ENCODE measurements at regions not wholly inside any gene's neighbourhood (a gene's known extent, or its start where the extent isn't known, plus 50 kb on each side); places are given as distances from the start of the nearest gene placed in this dataset.

DNA sequence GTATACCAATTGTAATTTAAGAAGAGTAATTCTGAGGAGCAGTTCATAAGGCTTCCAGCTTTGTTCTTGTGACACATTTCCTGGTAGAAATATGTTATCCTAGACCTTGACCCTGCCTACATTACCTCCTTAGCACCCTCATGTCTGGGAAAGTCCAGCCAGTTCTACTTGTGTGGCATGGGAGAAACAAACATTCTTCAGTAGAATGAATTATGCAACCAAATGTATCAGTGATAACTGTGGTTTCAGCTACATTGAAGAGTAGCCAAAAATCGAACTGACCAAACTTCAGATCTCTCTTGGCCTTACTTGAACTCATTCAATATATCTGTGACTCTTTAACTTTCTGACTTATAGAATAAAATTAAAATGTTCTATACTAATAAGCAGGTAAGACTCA lies 308.1 kb upstream of the LYPLAL1 start:
- ChIA-PET CTCF (no interaction called here), POLR2A (no interaction called here)
- H3K36me3 Mint-ChIP-seq = no peaks in the 10 kb centered on the region
- H3K4me1 Mint-ChIP-seq = no peaks in the 10 kb centered on the region
- no peak overlapping the region for H3K27ac Mint-ChIP-seq
- H3K9me3 Mint-ChIP-seq = peaks cover 0 to 4% (median 0%) of the 10 kb centered on the region in 5 donors
- DNase-seq = no peak
- H3K9me3 ChIP-seq (ENCODE audit: low read length) = no peaks in the 10 kb centered on the region
- H3K27me3 Mint-ChIP-seq = no peaks in the 10 kb centered on the region
- no peaks in the 10 kb centered on the region for H3K27me3 ChIP-seq (ENCODE audit: insufficient read depth, low read length, poor library complexity, severe bottlenecking)
- H3K4me3 Mint-ChIP-seq = no peak overlapping the region
- H3K27ac ChIP-seq (ENCODE audit: low read depth, low read length) = no peak overlapping the region
- H3K36me3 ChIP-seq (ENCODE audit: insufficient read depth, low read length) = no peaks in the 10 kb centered on the region
- no peak overlapping the region for H3K4me3 ChIP-seq (ENCODE audit: low read length)
- no peaks in the 10 kb centered on the region for H3K4me1 ChIP-seq (ENCODE audit: insufficient read depth, low read length)

DNA sequence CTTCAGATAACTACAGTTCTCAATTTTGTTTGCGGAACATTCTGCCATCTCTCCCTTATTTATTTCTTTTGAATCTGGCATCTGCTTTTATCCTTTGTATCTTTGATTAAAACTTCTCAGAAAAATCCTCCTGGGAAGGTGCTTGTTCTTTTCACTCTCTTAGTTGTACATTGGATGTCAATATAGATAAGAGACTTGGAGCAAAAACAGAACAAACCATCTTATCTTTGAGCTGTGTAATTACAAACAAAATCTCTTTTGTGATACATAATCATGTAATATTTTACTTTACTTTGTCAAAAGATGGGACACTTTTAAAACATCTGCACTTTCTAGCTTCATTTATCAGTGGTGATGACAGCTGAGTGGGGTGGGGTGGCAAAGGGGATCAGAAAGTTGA lies 307.2 kb upstream of the LYPLAL1 start:
- H3K4me1 ChIP-seq (ENCODE audit: insufficient read depth, low read length) = no peaks in the 10 kb centered on the region
- Mint-ChIP-seq H3K4me1 (no peaks in the 10 kb centered on the region), H3K27ac (no peak overlapping the region), H3K27me3 (no peaks in the 10 kb centered on the region), H3K4me3 (no peak overlapping the region), H3K36me3 (no peaks in the 10 kb centered on the region), H3K9me3 (peaks cover 0 to 4% (median 0%) of the 10 kb centered on the region in 5 donors)
- no peak overlapping the region for H3K27ac ChIP-seq (ENCODE audit: low read depth, low read length)
- no peak overlapping the region for H3K4me3 ChIP-seq (ENCODE audit: low read length)
- no peaks in the 10 kb centered on the region for H3K27me3 ChIP-seq (ENCODE audit: insufficient read depth, low read length, poor library complexity, severe bottlenecking)
- no peaks in the 10 kb centered on the region for H3K36me3 ChIP-seq (ENCODE audit: insufficient read depth, low read length)
- H3K9me3 ChIP-seq (ENCODE audit: low read length) = no peaks in the 10 kb centered on the region
- DNase-seq = no peak
- ChIA-PET POLR2A (no interaction called here), CTCF (no interaction called here)

DNA sequence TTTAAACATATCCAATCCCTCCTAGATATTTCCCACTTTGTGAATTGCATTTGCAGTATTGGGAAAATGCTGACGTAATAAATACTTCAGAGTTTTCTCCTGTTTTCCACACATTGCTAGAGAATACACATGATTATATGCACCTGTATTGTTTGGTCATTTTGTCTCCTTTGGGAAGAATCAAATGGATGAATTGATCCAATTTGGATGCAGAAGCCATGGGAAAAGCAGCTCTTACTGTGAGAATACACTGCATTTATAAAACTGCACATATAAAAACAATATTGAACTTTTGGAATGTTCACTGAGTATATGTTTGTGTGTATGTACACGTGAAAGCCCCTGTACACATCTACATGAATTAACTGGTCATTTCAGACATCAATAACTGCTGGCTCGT lies 306.6 kb upstream of the LYPLAL1 start:
- H3K4me3 Mint-ChIP-seq = no peak overlapping the region
- CTCF ChIA-PET = no interaction called here
- H3K36me3 Mint-ChIP-seq = no peaks in the 10 kb centered on the region
- H3K4me1 Mint-ChIP-seq = no peaks in the 10 kb centered on the region
- H3K4me1 ChIP-seq (ENCODE audit: insufficient read depth, low read length) = no peaks in the 10 kb centered on the region
- peaks cover 0 to 4% (median 0%) of the 10 kb centered on the region in 5 donors for H3K9me3 Mint-ChIP-seq
- POLR2A ChIA-PET = no interaction called here
- no peaks in the 10 kb centered on the region for H3K27me3 ChIP-seq (ENCODE audit: insufficient read depth, low read length, poor library complexity, severe bottlenecking)
- no peaks in the 10 kb centered on the region for H3K27me3 Mint-ChIP-seq
- H3K27ac Mint-ChIP-seq = no peak overlapping the region
- H3K27ac ChIP-seq (ENCODE audit: low read depth, low read length) = no peak overlapping the region
- DNase-seq = no peak
- H3K4me3 ChIP-seq (ENCODE audit: low read length) = no peak overlapping the region
- no peaks in the 10 kb centered on the region for H3K36me3 ChIP-seq (ENCODE audit: insufficient read depth, low read length)
- H3K9me3 ChIP-seq (ENCODE audit: low read length) = no peaks in the 10 kb centered on the region

DNA sequence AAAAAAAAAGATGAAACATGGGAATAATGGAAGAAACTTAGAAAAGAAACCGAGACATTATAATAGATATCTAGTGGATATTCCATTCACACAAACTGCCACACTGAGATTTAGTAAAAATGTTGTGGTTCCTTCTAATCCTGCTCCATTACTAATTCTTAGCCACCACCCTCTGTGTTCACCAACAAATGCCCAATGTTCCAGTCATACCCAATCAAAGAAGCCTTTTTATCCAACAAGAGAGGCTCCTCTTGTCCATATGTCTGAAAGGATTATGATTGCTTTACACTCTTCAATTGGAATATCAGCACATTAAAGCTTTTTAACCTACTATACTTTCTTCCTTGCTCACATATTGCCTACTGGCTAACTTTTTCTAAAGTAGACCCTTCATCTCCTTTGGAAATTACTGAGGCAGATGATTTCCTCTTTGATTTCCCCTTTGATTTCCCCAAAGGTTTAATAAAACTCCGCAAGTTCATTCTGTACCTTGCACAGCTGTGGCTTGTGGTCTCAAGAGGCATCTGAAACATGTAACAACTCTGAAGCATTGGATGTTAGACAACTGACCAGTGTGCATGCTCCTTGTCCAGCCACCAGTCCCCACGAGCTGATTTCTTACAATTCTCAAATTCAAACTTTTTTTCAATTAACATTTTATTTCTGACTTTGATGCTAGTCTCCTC lies 305.6 kb upstream of the LYPLAL1 start:
- no peaks in the 10 kb centered on the region for H3K9me3 ChIP-seq (ENCODE audit: low read length)
- Mint-ChIP-seq H3K36me3 (no peaks in the 10 kb centered on the region), H3K27ac (no peak overlapping the region), H3K9me3 (peaks cover 0 to 8% (median 2%) of the 10 kb centered on the region in 5 donors), H3K4me1 (no peaks in the 10 kb centered on the region), H3K27me3 (no peaks in the 10 kb centered on the region), H3K4me3 (no peak overlapping the region)
- no peaks in the 10 kb centered on the region for H3K36me3 ChIP-seq (ENCODE audit: insufficient read depth, low read length)
- H3K4me1 ChIP-seq (ENCODE audit: insufficient read depth, low read length) = no peaks in the 10 kb centered on the region
- POLR2A ChIA-PET = no interaction called here
- no peak for DNase-seq
- H3K27me3 ChIP-seq (ENCODE audit: insufficient read depth, low read length, poor library complexity, severe bottlenecking) = no peaks in the 10 kb centered on the region
- CTCF ChIA-PET = no interaction called here
- H3K4me3 ChIP-seq (ENCODE audit: low read length) = no peak overlapping the region
- no peak overlapping the region for H3K27ac ChIP-seq (ENCODE audit: low read depth, low read length)

DNA sequence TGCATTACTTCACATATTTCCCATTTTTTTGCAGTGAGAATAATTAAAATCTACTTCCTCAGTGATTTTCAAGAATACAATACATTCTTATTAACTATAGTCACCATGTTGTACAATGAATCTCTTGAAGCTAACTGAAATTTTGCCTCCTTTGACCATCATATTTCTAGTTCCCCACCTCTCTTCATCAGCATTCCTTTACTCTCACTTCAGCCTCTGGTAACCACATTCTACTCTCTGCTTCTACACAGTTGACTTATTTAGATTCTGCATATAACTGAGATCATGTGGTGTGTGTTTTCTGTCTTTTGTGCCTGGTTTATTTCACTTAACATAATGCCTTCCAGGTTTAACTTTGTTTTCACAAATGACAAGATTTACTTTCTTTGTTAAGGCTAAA lies 304.4 kb upstream of the LYPLAL1 start:
- H3K4me3 Mint-ChIP-seq = no peak overlapping the region
- H3K4me1 ChIP-seq (ENCODE audit: insufficient read depth, low read length) = no peaks in the 10 kb centered on the region
- ChIA-PET CTCF (no interaction called here), POLR2A (no interaction called here)
- no peak overlapping the region for H3K27ac ChIP-seq (ENCODE audit: low read depth, low read length)
- no peaks in the 10 kb centered on the region for H3K9me3 ChIP-seq (ENCODE audit: low read length)
- no peak overlapping the region for H3K27ac Mint-ChIP-seq
- no peaks in the 10 kb centered on the region for H3K27me3 Mint-ChIP-seq
- H3K36me3 Mint-ChIP-seq = no peaks in the 10 kb centered on the region
- H3K36me3 ChIP-seq (ENCODE audit: insufficient read depth, low read length) = no peaks in the 10 kb centered on the region
- H3K9me3 Mint-ChIP-seq = peaks cover 0 to 8% (median 3%) of the 10 kb centered on the region in 5 donors
- H3K4me3 ChIP-seq (ENCODE audit: low read length) = no peak overlapping the region
- H3K27me3 ChIP-seq (ENCODE audit: insufficient read depth, low read length, poor library complexity, severe bottlenecking) = no peaks in the 10 kb centered on the region
- H3K4me1 Mint-ChIP-seq = no peaks in the 10 kb centered on the region
- no peak for DNase-seq

DNA sequence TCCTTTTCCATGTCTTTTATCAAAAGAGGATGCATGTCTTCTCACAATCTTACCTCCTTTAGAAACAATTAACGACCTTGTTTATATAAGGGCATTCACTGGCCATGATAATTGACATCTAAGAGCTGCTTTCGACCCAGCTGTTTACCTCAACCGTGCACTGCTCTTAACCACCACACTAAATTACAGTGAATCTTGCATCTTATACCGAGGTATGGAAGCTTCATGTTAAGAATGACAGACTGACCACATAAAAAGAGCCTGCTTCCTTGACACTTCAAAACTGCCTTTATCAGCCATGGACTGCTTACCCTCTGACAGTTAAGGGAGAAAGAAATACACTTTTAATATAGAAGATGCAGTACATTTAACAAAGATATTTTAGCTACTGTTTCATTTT lies 301.7 kb upstream of the LYPLAL1 start:
- no peaks in the 10 kb centered on the region for H3K36me3 Mint-ChIP-seq
- ChIA-PET CTCF (no interaction called here), POLR2A (no interaction called here)
- H3K4me3 Mint-ChIP-seq = no peak overlapping the region
- peaks cover 0 to 8% (median 4%) of the 10 kb centered on the region in 5 donors for H3K9me3 Mint-ChIP-seq
- no peaks in the 10 kb centered on the region for H3K4me1 Mint-ChIP-seq
- Histone ChIP-seq H3K27me3 (ENCODE audit: insufficient read depth, low read length, poor library complexity, severe bottlenecking) (no peaks in the 10 kb centered on the region), H3K4me1 (ENCODE audit: insufficient read depth, low read length) (no peaks in the 10 kb centered on the region), H3K9me3 (ENCODE audit: low read length) (no peaks in the 10 kb centered on the region), H3K4me3 (ENCODE audit: low read length) (no peak overlapping the region), H3K27ac (ENCODE audit: low read depth, low read length) (no peak overlapping the region), H3K36me3 (ENCODE audit: insufficient read depth, low read length) (no peaks in the 10 kb centered on the region)
- no peak for DNase-seq
- no peak overlapping the region for H3K27ac Mint-ChIP-seq
- H3K27me3 Mint-ChIP-seq = no peaks in the 10 kb centered on the region

DNA sequence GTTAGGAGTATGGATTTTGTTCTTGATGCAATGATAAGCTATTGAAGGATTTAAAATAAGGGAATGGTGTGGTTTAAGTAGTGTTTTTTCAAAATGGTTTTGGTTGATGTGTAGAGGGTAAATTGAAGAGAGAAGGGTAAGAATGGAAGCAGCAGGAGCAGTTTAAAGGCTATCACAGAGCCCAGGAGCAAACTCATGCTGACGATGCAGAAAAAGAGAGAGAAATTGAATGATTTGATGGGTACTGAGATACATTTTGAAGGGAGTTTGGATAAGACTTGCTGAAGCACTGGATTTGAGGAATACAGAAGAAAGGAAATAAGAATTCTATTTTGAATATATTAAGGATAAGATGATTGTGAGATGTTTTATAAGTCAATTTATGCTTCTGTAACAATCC lies 300.8 kb upstream of the LYPLAL1 start:
- H3K9me3 ChIP-seq (ENCODE audit: low read length) = no peaks in the 10 kb centered on the region

DNA sequence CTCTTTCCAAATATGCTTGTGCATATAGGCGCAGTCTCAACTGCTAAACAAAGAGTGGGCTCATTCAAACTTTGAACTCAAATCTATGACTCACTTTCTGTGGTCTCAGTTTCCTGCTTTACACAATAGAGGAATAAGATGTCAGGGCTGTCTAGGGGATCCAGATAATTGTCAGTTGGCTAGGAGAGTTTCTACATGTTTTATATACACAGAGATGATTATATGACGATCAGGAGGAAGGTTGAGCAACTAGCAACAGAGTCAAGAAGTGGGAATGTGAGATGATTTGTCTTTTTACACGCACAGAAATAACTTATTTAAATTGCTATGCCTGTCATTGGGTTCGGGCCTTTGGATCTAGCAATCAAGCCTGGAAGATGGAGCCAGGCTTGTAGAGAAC lies 299.4 kb upstream of the LYPLAL1 start:
- H3K27ac Mint-ChIP-seq = no peak overlapping the region
- H3K9me3 Mint-ChIP-seq = peaks cover 0 to 8% (median 4%) of the 10 kb centered on the region in 5 donors
- Histone ChIP-seq H3K4me1 (ENCODE audit: insufficient read depth, low read length) (no peaks in the 10 kb centered on the region), H3K27ac (ENCODE audit: low read depth, low read length) (no peak overlapping the region), H3K9me3 (ENCODE audit: low read length) (no peaks in the 10 kb centered on the region), H3K4me3 (ENCODE audit: low read length) (no peak overlapping the region), H3K27me3 (ENCODE audit: insufficient read depth, low read length, poor library complexity, severe bottlenecking) (no peaks in the 10 kb centered on the region), H3K36me3 (ENCODE audit: insufficient read depth, low read length) (no peaks in the 10 kb centered on the region)
- H3K4me1 Mint-ChIP-seq = no peaks in the 10 kb centered on the region
- no peak overlapping the region for H3K4me3 Mint-ChIP-seq
- H3K36me3 Mint-ChIP-seq = no peaks in the 10 kb centered on the region
- no peak for DNase-seq
- H3K27me3 Mint-ChIP-seq = no peaks in the 10 kb centered on the region
- POLR2A ChIA-PET = no interaction called here
- CTCF ChIA-PET = no interaction called here

More for the DNA sequence above, 300.8 kb upstream of the LYPLAL1 start:
- H3K27ac Mint-ChIP-seq = no peak overlapping the region
- Histone ChIP-seq H3K4me1 (ENCODE audit: insufficient read depth, low read length) (no peaks in the 10 kb centered on the region), H3K27me3 (ENCODE audit: insufficient read depth, low read length, poor library complexity, severe bottlenecking) (no peaks in the 10 kb centered on the region), H3K27ac (ENCODE audit: low read depth, low read length) (no peak overlapping the region), H3K4me3 (ENCODE audit: low read length) (no peak overlapping the region), H3K36me3 (ENCODE audit: insufficient read depth, low read length) (no peaks in the 10 kb centered on the region)
- H3K4me1 Mint-ChIP-seq = no peaks in the 10 kb centered on the region
- ChIA-PET POLR2A (no interaction called here), CTCF (no interaction called here)
- H3K9me3 Mint-ChIP-seq = peaks cover 0 to 8% (median 4%) of the 10 kb centered on the region in 5 donors
- no peak for DNase-seq
- H3K27me3 Mint-ChIP-seq = no peaks in the 10 kb centered on the region
- H3K36me3 Mint-ChIP-seq = no peaks in the 10 kb centered on the region
- no peak overlapping the region for H3K4me3 Mint-ChIP-seq
